ENCODE measurements at regions not wholly inside any gene's neighbourhood (a gene's known extent, or its start where the extent isn't known, plus 50 kb on each side); places are given as distances from the start of the nearest gene placed in this dataset.

GRCh38 chr3:150133293-150133692 is 162.6 kb upstream of the PFN2 start:
- TF ChIP-seq POU2F2 (IDR thresholded peaks at IDR 0.05; ENCODE audit: borderline replicate concordance, low read depth, low read length) (no peak), POLR2A (IDR thresholded peaks at IDR 0.05; ENCODE audit: low read depth, low read length) (no peak), RBBP5 (conservative IDR thresholded peaks at IDR 0.05) (no peak), SMAD1 (IDR thresholded peaks at IDR 0.05; ENCODE audit: low read depth, partially characterized antibody) (no peak), ATF3 (IDR thresholded peaks at IDR 0.05; ENCODE audit: borderline replicate concordance, extremely low read depth, low read depth, low read length) (no peak), CEBPB (IDR thresholded peaks at IDR 0.05; ENCODE audit: borderline replicate concordance in 1 of 2, low read depth in 2 of 2, low read length in 2 of 2) (no peak), CREB1 (IDR thresholded peaks at IDR 0.05; ENCODE audit: low read depth) (no peak), EP300 (IDR thresholded peaks at IDR 0.05; ENCODE audit: borderline replicate concordance in 1 of 2, control insufficient read depth in 1 of 2, low read depth in 2 of 2, low read length in 2 of 2) (no peak), E2F8 (IDR thresholded peaks at IDR 0.05; ENCODE audit: low read depth, partially characterized antibody) (no peak), ZBTB33 (IDR thresholded peaks at IDR 0.05) (no peak)
- TF ChIP-seq, protein P1, sequence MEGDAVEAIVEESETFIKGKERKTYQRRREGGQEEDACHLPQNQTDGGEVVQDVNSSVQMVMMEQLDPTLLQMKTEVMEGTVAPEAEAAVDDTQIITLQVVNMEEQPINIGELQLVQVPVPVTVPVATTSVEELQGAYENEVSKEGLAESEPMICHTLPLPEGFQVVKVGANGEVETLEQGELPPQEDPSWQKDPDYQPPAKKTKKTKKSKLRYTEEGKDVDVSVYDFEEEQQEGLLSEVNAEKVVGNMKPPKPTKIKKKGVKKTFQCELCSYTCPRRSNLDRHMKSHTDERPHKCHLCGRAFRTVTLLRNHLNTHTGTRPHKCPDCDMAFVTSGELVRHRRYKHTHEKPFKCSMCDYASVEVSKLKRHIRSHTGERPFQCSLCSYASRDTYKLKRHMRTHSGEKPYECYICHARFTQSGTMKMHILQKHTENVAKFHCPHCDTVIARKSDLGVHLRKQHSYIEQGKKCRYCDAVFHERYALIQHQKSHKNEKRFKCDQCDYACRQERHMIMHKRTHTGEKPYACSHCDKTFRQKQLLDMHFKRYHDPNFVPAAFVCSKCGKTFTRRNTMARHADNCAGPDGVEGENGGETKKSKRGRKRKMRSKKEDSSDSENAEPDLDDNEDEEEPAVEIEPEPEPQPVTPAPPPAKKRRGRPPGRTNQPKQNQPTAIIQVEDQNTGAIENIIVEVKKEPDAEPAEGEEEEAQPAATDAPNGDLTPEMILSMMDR (IDR thresholded peaks at IDR 0.05 in 2 of 3, conservative IDR thresholded peaks at IDR 0.05 in 1 of 3; ENCODE audit: control insufficient read depth in 2 of 3, extremely low read depth in 1 of 3, insufficient read depth in 1 of 3, low read depth in 3 of 3, low read length in 3 of 3) = no peak
- TF ChIP-seq, protein P2, sequence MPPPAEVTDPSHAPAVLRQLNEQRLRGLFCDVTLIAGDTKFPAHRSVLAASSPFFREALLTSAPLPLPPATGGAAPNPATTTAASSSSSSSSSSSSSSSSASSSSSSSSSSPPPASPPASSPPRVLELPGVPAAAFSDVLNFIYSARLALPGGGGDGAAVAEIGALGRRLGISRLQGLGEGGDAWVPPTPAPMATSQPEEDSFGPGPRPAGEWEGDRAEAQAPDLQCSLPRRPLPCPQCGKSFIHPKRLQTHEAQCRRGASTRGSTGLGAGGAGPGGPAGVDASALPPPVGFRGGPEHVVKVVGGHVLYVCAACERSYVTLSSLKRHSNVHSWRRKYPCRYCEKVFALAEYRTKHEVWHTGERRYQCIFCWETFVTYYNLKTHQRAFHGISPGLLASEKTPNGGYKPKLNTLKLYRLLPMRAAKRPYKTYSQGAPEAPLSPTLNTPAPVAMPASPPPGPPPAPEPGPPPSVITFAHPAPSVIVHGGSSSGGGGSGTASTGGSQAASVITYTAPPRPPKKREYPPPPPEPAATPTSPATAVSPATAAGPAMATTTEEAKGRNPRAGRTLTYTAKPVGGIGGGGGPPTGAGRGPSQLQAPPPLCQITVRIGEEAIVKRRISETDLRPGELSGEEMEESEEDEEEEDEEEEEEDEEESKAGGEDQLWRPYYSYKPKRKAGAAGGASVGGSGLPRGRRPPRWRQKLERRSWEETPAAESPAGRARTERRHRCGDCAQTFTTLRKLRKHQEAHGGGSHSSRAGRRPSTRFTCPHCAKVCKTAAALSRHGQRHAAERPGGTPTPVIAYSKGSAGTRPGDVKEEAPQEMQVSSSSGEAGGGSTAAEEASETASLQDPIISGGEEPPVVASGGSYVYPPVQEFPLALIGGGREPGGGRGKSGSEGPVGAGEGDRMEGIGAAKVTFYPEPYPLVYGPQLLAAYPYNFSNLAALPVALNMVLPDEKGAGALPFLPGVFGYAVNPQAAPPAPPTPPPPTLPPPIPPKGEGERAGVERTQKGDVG (CRISPR knock-in tag; IDR thresholded peaks at IDR 0.05) = no peak
